Sigmoid colon (tissue), 6 donors: ENCODE measurements at regions not wholly inside any gene's neighbourhood (a gene's known extent, or its start where the extent isn't known, plus 50 kb on each side); places are given as distances from the start of the nearest gene placed in this dataset.

Experiments used
- DNase-seq: peaks from one replicate; pipeline ENCODE4 v3.0.0-alpha.2; 2019
- H3K27ac ChIP-seq, 4 donors: fragments of 200-600 bp; sonication (generic); one replicate each; pipeline ENCODE4 v1.5.1; 2016 to 2019; ENCODE audit warnings: mild to moderate bottlenecking in 1 of 4
- H3K27me3 ChIP-seq, 3 donors: fragments of 200-600 bp; sonication (generic); one replicate each; pipeline ENCODE4 v1.5.1; 2019; ENCODE audit warnings: mild to moderate bottlenecking in 1 of 3
- H3K36me3 ChIP-seq, 4 donors: fragments of 200-600 bp; sonication (generic); one replicate each; pipeline ENCODE4 v1.5.1; 2016 to 2019
- H3K4me1 ChIP-seq, 4 donors: fragments of 200-600 bp; sonication (generic); one replicate each; pipeline ENCODE4 v1.5.1; 2017 to 2019
- H3K4me3 ChIP-seq, 4 donors: fragments of 200-600 bp; sonication (generic); one replicate each; pipeline ENCODE4 v1.5.1; 2017 to 2019; ENCODE audit warnings: mild to moderate bottlenecking in 2 of 4, moderate library complexity in 1 of 4
- H3K9me3 ChIP-seq, 4 donors: fragments of 200-600 bp in 3 of 4; sonication (generic) in 3 of 4; one replicate each; pipeline versions ENCODE4 v1.5.1 to v1.6.1; 2013 to 2019
- EP300 ChIP-seq, 4 donors: sonication (generic); formaldehyde crosslinking; IDR thresholded peaks; one replicate each; pipeline ENCODE4 v1.6.1; 2017; ENCODE audit warnings: antibody characterized with exemption in 4 of 4
- POLR2A ChIP-seq, 2 donors: fragments of 450-650 bp; IDR thresholded peaks; one replicate each; pipeline ENCODE4 v1.6.1; 2016; ENCODE audit warnings: antibody characterized with exemption in 2 of 2, mild to moderate bottlenecking in 2 of 2, moderate library complexity in 2 of 2
- POLR2AphosphoS5 ChIP-seq, 4 donors: sonication (generic); formaldehyde crosslinking; IDR thresholded peaks; one replicate each; pipeline ENCODE4 v1.6.1; 2017; ENCODE audit warnings: antibody characterized with exemption in 4 of 4
- WGBS, 2 donors: extraction: QIAGEN DNeasy Blood & Tissue Kit; methylation state at CpG; one replicate each; pipeline ENCODE4 v1.1.7; 2013; 5-methylcytosine and 5-hydroxymethylcytosine counted together
- intact Hi-C: fragments of 100-400 bp; cut with DNase I; formaldehyde crosslinking; loops from one replicate; pipeline ENCODE4 v1.15.1; 2023
- TF ChIP-seq, protein P1 (sequence below), 4 experiments: fragments of 450-650 bp in 3 of 4; fragments of 200-600 bp in 1 of 4; IDR thresholded peaks; one replicate each; pipeline ENCODE4 v1.5.1; 2016 to 2019; ENCODE audit warnings: antibody characterized with exemption in 4 of 4, mild to moderate bottlenecking in 3 of 4, moderate library complexity in 2 of 4
- donor health status: healthy with polysubstance abuse.
- donor health status: healthy.

DNA sequence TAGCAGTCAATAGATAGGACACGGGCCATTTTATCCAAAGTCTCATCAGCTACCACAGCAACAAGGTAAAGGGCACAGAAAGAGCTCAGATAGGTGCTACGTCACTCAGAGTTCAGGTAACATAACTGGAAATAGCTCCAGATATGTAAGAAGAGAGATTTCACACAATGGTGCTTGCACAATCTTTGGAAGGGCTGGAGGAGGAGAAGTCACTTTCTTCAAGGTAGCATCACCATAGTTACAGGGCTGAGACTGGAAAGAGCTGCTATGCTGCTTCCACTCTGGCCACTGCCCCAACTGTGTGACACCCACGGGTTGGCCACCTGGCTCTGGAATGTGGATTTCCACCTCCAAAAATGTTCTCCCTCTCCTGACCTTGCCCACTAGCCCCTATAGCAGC lies 448.8 kb upstream of the THBS1 start:
- Histone ChIP-seq H3K9me3 (no peaks in the 10 kb centered on the region), H3K4me3 (no peak overlapping the region), H3K27me3 (no peaks in the 10 kb centered on the region), H3K4me1 (peaks cover 0 to 73% (median 37%) of the 10 kb centered on the region in 4 donors), H3K36me3 (no peaks in the 10 kb centered on the region), H3K27ac (peak overlapping the region in 3 of 4 donors; percentile 78 to 83 (median 80))
- intact Hi-C loops: no loop called here
- no peak for TF ChIP-seq EP300 (IDR thresholded peaks at IDR 0.05)
- TF ChIP-seq, protein P1, sequence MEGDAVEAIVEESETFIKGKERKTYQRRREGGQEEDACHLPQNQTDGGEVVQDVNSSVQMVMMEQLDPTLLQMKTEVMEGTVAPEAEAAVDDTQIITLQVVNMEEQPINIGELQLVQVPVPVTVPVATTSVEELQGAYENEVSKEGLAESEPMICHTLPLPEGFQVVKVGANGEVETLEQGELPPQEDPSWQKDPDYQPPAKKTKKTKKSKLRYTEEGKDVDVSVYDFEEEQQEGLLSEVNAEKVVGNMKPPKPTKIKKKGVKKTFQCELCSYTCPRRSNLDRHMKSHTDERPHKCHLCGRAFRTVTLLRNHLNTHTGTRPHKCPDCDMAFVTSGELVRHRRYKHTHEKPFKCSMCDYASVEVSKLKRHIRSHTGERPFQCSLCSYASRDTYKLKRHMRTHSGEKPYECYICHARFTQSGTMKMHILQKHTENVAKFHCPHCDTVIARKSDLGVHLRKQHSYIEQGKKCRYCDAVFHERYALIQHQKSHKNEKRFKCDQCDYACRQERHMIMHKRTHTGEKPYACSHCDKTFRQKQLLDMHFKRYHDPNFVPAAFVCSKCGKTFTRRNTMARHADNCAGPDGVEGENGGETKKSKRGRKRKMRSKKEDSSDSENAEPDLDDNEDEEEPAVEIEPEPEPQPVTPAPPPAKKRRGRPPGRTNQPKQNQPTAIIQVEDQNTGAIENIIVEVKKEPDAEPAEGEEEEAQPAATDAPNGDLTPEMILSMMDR (IDR thresholded peaks at IDR 0.05): no peak
- TF ChIP-seq POLR2A (IDR thresholded peaks at IDR 0.05): no peak
- TF ChIP-seq POLR2AphosphoS5 (IDR thresholded peaks at IDR 0.05): no peak
- DNase-seq: no peak
- WGBS, 2 donors: 73 to 90% methylated on average over 3 of the region's 3 CpGs

DNA sequence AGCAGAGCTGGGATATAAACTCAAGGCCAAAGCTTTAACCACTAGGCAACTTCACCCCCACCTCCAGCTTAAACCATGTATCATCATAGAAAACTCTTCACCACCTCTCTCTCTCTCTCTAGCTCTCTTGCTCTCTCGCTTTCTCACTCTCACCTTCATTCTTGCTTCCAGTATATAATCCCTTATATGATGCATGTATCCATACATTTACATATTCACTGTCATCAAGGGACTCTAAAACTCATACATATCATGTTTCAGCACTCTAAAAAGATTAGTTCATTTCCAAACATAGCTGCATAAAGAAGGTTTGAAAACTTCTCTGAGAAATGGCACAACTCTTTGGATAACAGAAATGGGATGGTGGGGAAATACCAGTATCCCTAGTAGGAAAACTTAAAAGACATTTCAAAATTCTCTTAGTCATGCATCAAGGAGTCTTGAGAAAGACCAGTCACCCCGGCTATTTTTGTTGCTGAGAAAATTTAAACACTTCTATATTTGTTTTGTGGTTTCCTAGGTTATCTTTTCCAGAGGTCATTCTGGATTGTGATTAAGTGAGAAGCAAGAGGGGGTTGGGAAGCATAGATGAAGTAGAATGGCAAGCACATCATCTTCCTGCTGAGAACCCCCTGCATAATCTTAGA lies 447.8 kb upstream of the THBS1 start:
- DNase-seq: no peak
- Histone ChIP-seq H3K9me3 (no peaks in the 10 kb centered on the region), H3K27me3 (no peaks in the 10 kb centered on the region), H3K27ac (peak overlapping the region; percentile 56 to 83 (median 79)), H3K36me3 (no peaks in the 10 kb centered on the region), H3K4me1 (peaks cover 0 to 63% (median 27%) of the 10 kb centered on the region in 4 donors), H3K4me3 (no peak overlapping the region)
- 58 to 65% methylated on average over 2 of the region's 2 CpGs for WGBS, 2 donors
- peak; percentile 26 to 66 (median 64) for TF ChIP-seq POLR2AphosphoS5 (IDR thresholded peaks at IDR 0.05)
- peak in 3 of 4 donors; percentile 8 to 76 (median 48) for TF ChIP-seq EP300 (IDR thresholded peaks at IDR 0.05)
- no peak for TF ChIP-seq POLR2A (IDR thresholded peaks at IDR 0.05)
- intact Hi-C loops: no loop called here

DNA sequence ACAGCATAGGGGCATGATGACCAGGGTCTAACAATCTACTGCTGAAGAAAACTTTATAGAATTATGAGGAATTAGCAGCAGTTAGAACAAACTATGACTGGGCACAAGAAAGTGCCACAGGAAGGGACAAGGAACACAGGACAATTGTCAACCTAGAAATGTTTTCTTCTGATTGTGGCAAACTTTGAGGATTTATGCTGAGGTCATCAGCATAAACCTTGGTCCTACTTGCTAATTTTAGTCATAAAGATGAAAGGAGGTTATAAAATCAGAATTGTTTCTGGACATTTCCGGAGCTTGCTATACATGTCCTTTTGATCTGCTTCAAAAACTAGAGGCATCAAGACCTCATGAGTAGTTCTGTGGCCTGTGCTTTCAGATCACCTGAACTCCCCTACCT lies 446.6 kb upstream of the THBS1 start:
- WGBS, 2 donors: 68 to 88% methylated on average over 1 of the region's 1 CpG
- Histone ChIP-seq H3K27me3 (no peaks in the 10 kb centered on the region), H3K4me3 (no peak overlapping the region), H3K9me3 (no peaks in the 10 kb centered on the region), H3K4me1 (peaks cover 0 to 51% (median 18%) of the 10 kb centered on the region in 4 donors), H3K27ac (peak overlapping the region in 3 of 4 donors; percentile 78 to 83 (median 80)), H3K36me3 (no peaks in the 10 kb centered on the region)
- intact Hi-C loops: no loop called here
- no peak for DNase-seq
- no peak for TF ChIP-seq POLR2AphosphoS5 (IDR thresholded peaks at IDR 0.05)
- TF ChIP-seq, protein P1 (IDR thresholded peaks at IDR 0.05): no peak
- TF ChIP-seq POLR2A (IDR thresholded peaks at IDR 0.05): no peak
- no peak for TF ChIP-seq EP300 (IDR thresholded peaks at IDR 0.05)

DNA sequence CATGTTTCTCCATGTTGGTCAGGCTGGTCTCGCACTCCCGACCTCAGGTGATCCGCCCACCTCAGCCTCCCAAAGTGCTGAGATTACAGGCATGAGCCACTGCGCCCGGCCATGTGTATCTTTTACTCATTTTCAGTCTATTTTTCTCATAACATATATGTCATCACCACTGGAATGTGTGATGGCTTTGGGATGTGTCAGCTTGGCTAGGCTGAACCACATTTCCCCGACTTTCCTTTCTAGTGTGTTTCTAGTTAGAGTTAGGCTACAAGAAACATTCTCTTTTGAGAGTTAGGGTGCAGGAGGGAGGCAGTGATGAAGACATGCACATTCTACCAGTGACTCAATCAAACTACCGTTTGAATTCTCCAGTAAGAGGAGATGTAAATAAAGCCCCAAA lies 444.9 kb upstream of the THBS1 start:
- H3K4me3 ChIP-seq: no peak overlapping the region
- no peaks in the 10 kb centered on the region for H3K27me3 ChIP-seq
- H3K27ac ChIP-seq: peak overlapping the region in 2 of 4 donors; percentile 45 to 78
- no peaks in the 10 kb centered on the region for H3K9me3 ChIP-seq
- no peaks in the 10 kb centered on the region for H3K36me3 ChIP-seq
- WGBS, 2 donors: 92 to 93% methylated on average over 7 of the region's 7 CpGs
- intact Hi-C loops: no loop called here
- no peak for DNase-seq
- H3K4me1 ChIP-seq: peaks cover 0 to 50% (median 25%) of the 10 kb centered on the region in 4 donors
- TF ChIP-seq POLR2AphosphoS5 (IDR thresholded peaks at IDR 0.05) (no peak), EP300 (IDR thresholded peaks at IDR 0.05) (no peak), POLR2A (IDR thresholded peaks at IDR 0.05) (no peak)
- TF ChIP-seq, protein P1 (IDR thresholded peaks at IDR 0.05): no peak

DNA sequence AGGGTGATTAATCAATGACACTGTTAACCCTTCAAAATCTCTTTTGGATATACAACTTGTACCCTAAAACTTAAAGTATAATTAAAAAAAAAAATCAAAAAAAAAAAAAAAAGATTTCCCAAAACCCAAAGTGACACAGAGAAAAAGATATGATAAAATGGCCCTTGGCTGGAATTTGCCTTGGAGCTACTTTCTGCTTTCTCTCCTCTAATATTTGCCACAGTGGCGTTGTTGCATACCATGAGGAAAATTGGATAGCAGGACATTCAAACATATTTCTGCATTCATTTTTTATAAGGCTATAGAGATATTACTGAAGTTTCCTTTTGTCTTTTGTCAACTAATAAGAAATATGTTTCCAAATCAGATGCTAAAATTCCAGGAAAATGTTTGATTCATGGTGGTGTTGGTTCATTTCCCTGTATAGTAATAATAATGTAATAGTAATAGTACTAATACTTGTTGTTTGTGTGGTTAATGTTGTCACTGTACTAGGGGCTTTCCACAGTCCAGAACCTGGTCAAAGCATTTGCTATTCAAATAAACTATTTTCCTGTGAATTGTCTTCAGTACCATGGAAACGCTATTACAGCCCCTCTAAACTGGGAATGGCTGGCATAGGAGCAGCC lies 441.3 kb upstream of the THBS1 start:
- WGBS, 2 donors: 84 to 87% methylated on average over 2 of the region's 2 CpGs
- Histone ChIP-seq H3K36me3 (no peaks in the 10 kb centered on the region), H3K27ac (peak overlapping the region in 2 of 4 donors; percentile 27 to 76), H3K4me1 (peaks cover 0 to 27% (median 18%) of the 10 kb centered on the region in 4 donors), H3K4me3 (no peak overlapping the region), H3K9me3 (no peaks in the 10 kb centered on the region), H3K27me3 (no peaks in the 10 kb centered on the region)
- DNase-seq: no peak
- TF ChIP-seq POLR2AphosphoS5 (IDR thresholded peaks at IDR 0.05) (no peak), POLR2A (IDR thresholded peaks at IDR 0.05) (no peak), EP300 (IDR thresholded peaks at IDR 0.05) (no peak)
- TF ChIP-seq, protein P1 (IDR thresholded peaks at IDR 0.05): no peak
- intact Hi-C loops: no loop called here
